Esophagus squamous epithelium (tissue), 5 donors: ENCODE measurements at regions not wholly inside any gene's neighbourhood (a gene's known extent, or its start where the extent isn't known, plus 50 kb on each side); places are given as distances from the start of the nearest gene placed in this dataset.

ENCODE experiments used
- DNase-seq: peaks from one replicate; lab custom pipeline; 2025; lab: John Stamatoyannopoulos, UW
- H3K27ac ChIP-seq, 4 donors: fragments of 200-600 bp; sonication (generic); one replicate each; pipeline ENCODE4 v1.5.1; 2016 to 2019; ENCODE audit warnings: mild to moderate bottlenecking in 1 of 4
- H3K27me3 ChIP-seq, 4 donors: fragments of 200-600 bp; sonication (generic); 1 replicate in 3 of 4; 2 replicates in 1 of 4; pipeline versions ENCODE4 v1.5.1 to v1.6.0; 2017 to 2021; ENCODE audit warnings: antibody characterized with exemption in 1 of 4
- H3K36me3 ChIP-seq, 3 donors: fragments of 200-600 bp; sonication (generic); one replicate each; pipeline ENCODE4 v1.5.1; 2016 to 2019
- H3K4me1 ChIP-seq, 3 donors: fragments of 200-600 bp; sonication (generic); one replicate each; pipeline ENCODE4 v1.5.1; 2017 to 2019
- H3K4me3 ChIP-seq, 4 donors: fragments of 200-600 bp; sonication (generic); 1 replicate in 3 of 4; 2 replicates in 1 of 4; pipeline ENCODE4 v1.5.1; 2016 to 2019; ENCODE audit warnings: mild to moderate bottlenecking in 2 of 4, moderate library complexity in 1 of 4
- H3K9me3 ChIP-seq, 3 donors: fragments of 200-600 bp; sonication (generic); one replicate each; pipeline ENCODE4 v1.5.1; 2016 to 2019
- POLR2A ChIP-seq, 4 donors: fragments of 450-650 bp; IDR thresholded peaks; one replicate each; pipeline ENCODE4 v1.6.1; 2017; ENCODE audit warnings: antibody characterized with exemption in 4 of 4, mild to moderate bottlenecking in 4 of 4, moderate library complexity in 3 of 4
- WGBS, 2 donors: methylation state at CpG; one replicate each; pipeline ENCODE4 v1.1.5; 2018; 5-methylcytosine and 5-hydroxymethylcytosine counted together
- intact Hi-C: fragments of 100-400 bp; cut with DNase I; formaldehyde crosslinking; loops from one replicate; pipeline ENCODE4 v1.15.0; 2022
- TF ChIP-seq, protein P1 (sequence below), 6 experiments: fragments of 450-650 bp in 4 of 6; fragments of 200-600 bp in 2 of 6; sonication (generic) in 2 of 6; IDR thresholded peaks; one replicate each; pipeline ENCODE4 v1.5.1; 2016 to 2019; ENCODE audit warnings: antibody characterized with exemption in 6 of 6, mild to moderate bottlenecking in 4 of 6, moderate library complexity in 4 of 6
- donor health status: DM: yes; HTN: yes; CAD: no.

DNA sequence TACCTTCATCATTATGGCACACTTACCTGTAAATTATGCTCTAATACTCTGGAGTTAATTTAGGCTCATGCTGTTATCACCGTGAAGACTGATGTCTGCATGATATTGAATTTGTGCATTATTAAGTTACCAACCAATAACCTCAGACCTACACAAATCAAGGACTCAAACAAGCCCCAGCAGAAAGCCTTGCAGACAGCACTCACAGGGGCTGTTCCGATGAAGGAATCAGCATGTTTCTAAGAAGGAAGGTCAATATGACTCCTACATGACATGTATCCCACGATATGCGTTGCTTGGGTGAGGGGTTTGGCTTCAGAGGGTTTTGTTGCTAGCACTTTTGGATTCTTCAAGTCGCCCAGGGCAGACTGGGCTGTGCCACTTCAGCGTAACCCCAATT, 1071.2 kb upstream of the SLC10A2 start:
- WGBS, 2 donors = 78 to 79% methylated on average over 6 of the region's 6 CpGs
- Histone ChIP-seq H3K4me1 (no peaks in the 10 kb centered on the region), H3K9me3 (no peaks in the 10 kb centered on the region), H3K27me3 (no peaks in the 10 kb centered on the region), H3K36me3 (no peaks in the 10 kb centered on the region), H3K27ac (no peak overlapping the region), H3K4me3 (no peak overlapping the region)
- no peak for DNase-seq
- intact Hi-C loops = no loop called here
- TF ChIP-seq POLR2A (IDR thresholded peaks at IDR 0.05) = no peak
- TF ChIP-seq, protein P1, sequence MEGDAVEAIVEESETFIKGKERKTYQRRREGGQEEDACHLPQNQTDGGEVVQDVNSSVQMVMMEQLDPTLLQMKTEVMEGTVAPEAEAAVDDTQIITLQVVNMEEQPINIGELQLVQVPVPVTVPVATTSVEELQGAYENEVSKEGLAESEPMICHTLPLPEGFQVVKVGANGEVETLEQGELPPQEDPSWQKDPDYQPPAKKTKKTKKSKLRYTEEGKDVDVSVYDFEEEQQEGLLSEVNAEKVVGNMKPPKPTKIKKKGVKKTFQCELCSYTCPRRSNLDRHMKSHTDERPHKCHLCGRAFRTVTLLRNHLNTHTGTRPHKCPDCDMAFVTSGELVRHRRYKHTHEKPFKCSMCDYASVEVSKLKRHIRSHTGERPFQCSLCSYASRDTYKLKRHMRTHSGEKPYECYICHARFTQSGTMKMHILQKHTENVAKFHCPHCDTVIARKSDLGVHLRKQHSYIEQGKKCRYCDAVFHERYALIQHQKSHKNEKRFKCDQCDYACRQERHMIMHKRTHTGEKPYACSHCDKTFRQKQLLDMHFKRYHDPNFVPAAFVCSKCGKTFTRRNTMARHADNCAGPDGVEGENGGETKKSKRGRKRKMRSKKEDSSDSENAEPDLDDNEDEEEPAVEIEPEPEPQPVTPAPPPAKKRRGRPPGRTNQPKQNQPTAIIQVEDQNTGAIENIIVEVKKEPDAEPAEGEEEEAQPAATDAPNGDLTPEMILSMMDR (IDR thresholded peaks at IDR 0.05) = no peak

DNA sequence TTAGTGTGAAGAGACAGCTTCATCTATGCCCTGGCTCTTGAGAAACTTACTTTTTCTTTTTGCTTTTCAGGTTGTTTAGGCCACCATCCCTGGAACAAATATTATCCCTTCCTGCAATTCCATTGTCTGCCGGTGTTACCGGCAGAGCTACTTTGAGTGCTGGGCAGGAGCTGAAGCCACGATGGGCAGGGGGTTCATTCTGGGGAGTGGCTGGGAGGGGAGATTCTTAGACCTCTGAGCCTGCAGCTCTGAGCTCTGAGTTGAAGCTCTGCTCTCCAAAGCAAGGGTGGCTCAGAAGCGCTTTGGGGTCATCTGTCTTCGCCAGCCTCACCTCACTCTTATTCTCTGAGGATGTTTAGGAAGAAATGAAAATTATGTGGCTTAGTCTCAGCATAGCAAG, 1066.6 kb upstream of the SLC10A2 start:
- no peaks in the 10 kb centered on the region for H3K9me3 ChIP-seq
- 64 to 79% methylated on average over 5 of the region's 5 CpGs for WGBS, 2 donors
- H3K4me1 ChIP-seq = no peaks in the 10 kb centered on the region
- no peaks in the 10 kb centered on the region for H3K27me3 ChIP-seq
- no peak overlapping the region for H3K4me3 ChIP-seq
- H3K36me3 ChIP-seq = no peaks in the 10 kb centered on the region
- no peak overlapping the region for H3K27ac ChIP-seq
- no peak for DNase-seq
- intact Hi-C loops = no loop called here
- no peak for TF ChIP-seq POLR2A (IDR thresholded peaks at IDR 0.05)
- TF ChIP-seq, protein P1 (IDR thresholded peaks at IDR 0.05) = no peak

DNA sequence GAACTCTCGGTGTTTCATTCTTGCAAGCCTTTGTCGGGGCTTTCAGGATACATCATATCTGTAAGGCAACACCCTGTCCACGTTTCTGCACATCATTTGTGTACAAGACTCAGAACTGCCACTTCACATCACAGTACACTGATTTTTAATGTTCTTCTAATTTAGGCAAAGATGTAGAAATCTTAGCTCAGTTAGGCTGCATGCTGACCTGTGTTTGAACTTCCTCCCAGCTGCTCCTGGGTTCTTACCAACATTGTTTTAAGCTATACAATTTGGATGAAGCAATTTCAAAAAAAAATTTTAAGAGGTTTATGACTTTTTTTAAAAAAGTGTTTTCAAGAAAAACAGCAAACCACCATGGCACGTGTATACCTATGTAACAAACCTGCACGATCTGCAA, 1047.9 kb upstream of the SLC10A2 start:
- Histone ChIP-seq H3K9me3 (no peaks in the 10 kb centered on the region), H3K27ac (no peak overlapping the region), H3K27me3 (no peaks in the 10 kb centered on the region), H3K36me3 (no peaks in the 10 kb centered on the region), H3K4me1 (no peaks in the 10 kb centered on the region), H3K4me3 (no peak overlapping the region)
- TF ChIP-seq, protein P1 (IDR thresholded peaks at IDR 0.05) = no peak
- no peak for TF ChIP-seq POLR2A (IDR thresholded peaks at IDR 0.05)
- intact Hi-C loops = no loop called here
- whole genome bisulfite sequencing, 2 donors = 54 to 60% methylated on average over 5 of the region's 5 CpGs
- no peak for DNase-seq

DNA sequence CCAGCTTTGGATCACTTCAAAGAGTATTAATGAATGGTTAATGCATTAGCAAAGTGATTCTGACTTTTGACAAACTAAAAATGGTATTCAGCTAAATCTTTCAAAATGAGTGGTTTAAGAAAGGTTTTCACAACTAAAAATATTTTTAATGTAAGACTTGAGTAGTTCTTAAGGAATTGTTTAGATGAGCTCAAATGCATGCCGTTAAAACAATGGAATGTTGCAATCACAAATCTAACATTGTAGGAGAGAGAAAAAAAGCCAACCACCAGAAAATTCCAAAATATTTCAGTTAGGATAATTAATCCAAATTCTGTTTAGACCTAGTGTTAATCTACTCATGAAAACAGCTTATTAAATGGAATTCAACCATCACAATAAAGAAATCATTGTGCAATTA, 1044.8 kb upstream of the SLC10A2 start:
- DNase-seq = no peak
- TF ChIP-seq, protein P1 (IDR thresholded peaks at IDR 0.05) = no peak
- no peak for TF ChIP-seq POLR2A (IDR thresholded peaks at IDR 0.05)
- Histone ChIP-seq H3K36me3 (no peaks in the 10 kb centered on the region), H3K27me3 (no peaks in the 10 kb centered on the region), H3K4me1 (no peaks in the 10 kb centered on the region), H3K4me3 (no peak overlapping the region), H3K27ac (no peak overlapping the region), H3K9me3 (no peaks in the 10 kb centered on the region)
- intact Hi-C loops = no loop called here
- WGBS, 2 donors = 35 to 41% methylated on average over 1 of the region's 1 CpG

DNA sequence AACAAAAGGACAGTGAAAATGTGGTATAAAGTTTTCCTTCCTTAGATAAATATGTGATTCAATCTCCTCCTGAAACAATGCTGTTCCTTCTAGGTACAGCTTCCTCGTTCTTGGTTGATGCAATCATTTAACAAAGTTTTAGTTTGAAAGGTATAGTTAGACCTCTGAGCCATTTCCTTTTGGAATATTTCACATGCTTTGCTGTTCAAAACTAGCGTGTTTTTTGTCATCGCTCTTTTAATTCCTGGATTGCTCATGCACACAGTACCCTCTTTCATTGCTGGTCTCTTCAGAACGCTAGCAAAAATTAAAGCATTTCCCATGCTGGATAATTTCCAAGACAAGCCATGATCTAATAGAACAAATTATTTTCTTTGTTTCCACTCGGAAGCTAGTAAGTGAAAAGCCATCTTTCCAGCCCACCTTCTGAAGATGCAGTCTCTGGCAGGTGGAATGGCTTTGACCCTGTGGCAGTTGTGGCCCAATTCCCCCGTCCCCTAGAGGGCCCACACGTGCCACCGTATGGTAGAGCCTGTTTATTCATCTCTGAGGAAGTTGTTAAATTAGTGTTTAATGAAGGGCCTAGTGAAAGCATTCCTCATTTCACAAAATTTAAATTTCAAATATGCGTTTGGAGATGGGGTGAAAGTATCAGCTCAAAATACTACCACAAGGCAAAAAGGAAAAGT, 1040.6 kb upstream of the SLC10A2 start:
- Histone ChIP-seq H3K4me3 (no peak overlapping the region), H3K36me3 (no peaks in the 10 kb centered on the region), H3K4me1 (no peaks in the 10 kb centered on the region), H3K27me3 (no peaks in the 10 kb centered on the region), H3K27ac (no peak overlapping the region), H3K9me3 (no peaks in the 10 kb centered on the region)
- 57 to 62% methylated on average over 9 of the region's 9 CpGs for WGBS, 2 donors
- no peak for DNase-seq
- TF ChIP-seq, protein P1 (IDR thresholded peaks at IDR 0.05) = no peak
- TF ChIP-seq POLR2A (IDR thresholded peaks at IDR 0.05) = no peak
- intact Hi-C loops = no loop called here
